ENCODE measurements at regions not wholly inside any gene's neighbourhood (a gene's known extent, or its start where the extent isn't known, plus 50 kb on each side); places are given as distances from the start of the nearest gene placed in this dataset.

DNA sequence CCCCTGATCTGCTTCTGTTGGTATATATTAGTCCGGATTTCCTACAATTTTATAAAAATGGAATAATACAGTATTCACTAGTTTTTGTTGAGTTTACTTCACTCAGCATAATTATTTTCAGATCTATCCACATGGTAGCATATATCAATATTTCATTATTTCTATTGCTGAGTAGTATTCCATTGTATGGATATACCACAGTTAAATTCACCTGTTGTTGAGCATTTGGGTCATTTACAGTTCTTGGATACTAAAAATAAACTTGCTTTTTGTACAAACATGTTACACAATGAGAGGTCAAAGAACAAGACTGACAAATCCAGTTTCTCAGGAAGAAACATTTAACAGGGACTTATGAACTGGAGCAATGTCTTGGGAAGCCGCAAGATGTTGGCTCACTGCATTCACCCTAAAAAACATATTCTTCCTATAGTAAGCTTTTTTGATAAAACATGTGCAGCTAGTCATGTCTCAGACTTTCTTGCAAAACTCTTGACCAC is 126.9 kb upstream of the HS3ST2 start:
- TF ChIP-seq, protein P1, sequence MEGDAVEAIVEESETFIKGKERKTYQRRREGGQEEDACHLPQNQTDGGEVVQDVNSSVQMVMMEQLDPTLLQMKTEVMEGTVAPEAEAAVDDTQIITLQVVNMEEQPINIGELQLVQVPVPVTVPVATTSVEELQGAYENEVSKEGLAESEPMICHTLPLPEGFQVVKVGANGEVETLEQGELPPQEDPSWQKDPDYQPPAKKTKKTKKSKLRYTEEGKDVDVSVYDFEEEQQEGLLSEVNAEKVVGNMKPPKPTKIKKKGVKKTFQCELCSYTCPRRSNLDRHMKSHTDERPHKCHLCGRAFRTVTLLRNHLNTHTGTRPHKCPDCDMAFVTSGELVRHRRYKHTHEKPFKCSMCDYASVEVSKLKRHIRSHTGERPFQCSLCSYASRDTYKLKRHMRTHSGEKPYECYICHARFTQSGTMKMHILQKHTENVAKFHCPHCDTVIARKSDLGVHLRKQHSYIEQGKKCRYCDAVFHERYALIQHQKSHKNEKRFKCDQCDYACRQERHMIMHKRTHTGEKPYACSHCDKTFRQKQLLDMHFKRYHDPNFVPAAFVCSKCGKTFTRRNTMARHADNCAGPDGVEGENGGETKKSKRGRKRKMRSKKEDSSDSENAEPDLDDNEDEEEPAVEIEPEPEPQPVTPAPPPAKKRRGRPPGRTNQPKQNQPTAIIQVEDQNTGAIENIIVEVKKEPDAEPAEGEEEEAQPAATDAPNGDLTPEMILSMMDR (IDR thresholded peaks at IDR 0.05) = no peak
- no peak for TF ChIP-seq POLR2A (IDR thresholded peaks at IDR 0.05)
